ENCODE measurements at regions not wholly inside any gene's neighbourhood (a gene's known extent, or its start where the extent isn't known, plus 50 kb on each side); places are given as distances from the start of the nearest gene placed in this dataset.
A peak's percentile ranks its signal among the peaks of the same experiment; 100 is the strongest.
"Not testable (repeated sequence)": the region's sequence is repeated elsewhere in the genome, so short reads cannot be mapped to it uniquely, and the experiment has no call there.

- DNase-seq (ENCODE audit: extremely low spot score, unreplicated experiment), result no peak
- Mint-ChIP-seq H3K9me3 (no peaks in the 10 kb centered on the region), H3K36me3 (peaks cover 3% of the 10 kb centered on the region), H3K27ac (no peak overlapping the region), H3K4me1 (ENCODE audit: unreplicated experiment) (no peaks in the 10 kb centered on the region), H3K4me3 (no peak overlapping the region), H3K27me3 (no peaks in the 10 kb centered on the region)
- TF ChIP-seq CTCF (conservative IDR thresholded peaks at IDR 0.05), result peak; percentile 76
Measured at GRCh38 chrX:136953867-136954787, 73.6 kb upstream of the RBMX start.

GRCh38 chrX:136950211-136950610 is 69.7 kb upstream of the RBMX start:
- no peak for DNase-seq (ENCODE audit: extremely low spot score, unreplicated experiment)
- Mint-ChIP-seq H3K9me3 (no peaks in the 10 kb centered on the region), H3K27ac (no peak overlapping the region), H3K4me3 (no peak overlapping the region), H3K27me3 (no peaks in the 10 kb centered on the region), H3K36me3 (no peaks in the 10 kb centered on the region), H3K4me1 (ENCODE audit: unreplicated experiment) (no peaks in the 10 kb centered on the region)
- no peak for TF ChIP-seq CTCF (conservative IDR thresholded peaks at IDR 0.05)

GRCh38 chrX:136941396-136942337 is 61.1 kb upstream of the RBMX start:
- H3K36me3 Mint-ChIP-seq, result peaks cover 4% of the 10 kb centered on the region
- H3K4me3 Mint-ChIP-seq, result no peak overlapping the region
- DNase-seq (ENCODE audit: extremely low spot score, unreplicated experiment), result no peak
- H3K27me3 Mint-ChIP-seq, result no peaks in the 10 kb centered on the region
- no peaks in the 10 kb centered on the region for H3K9me3 Mint-ChIP-seq
- no peaks in the 10 kb centered on the region for H3K4me1 Mint-ChIP-seq (ENCODE audit: unreplicated experiment)
- H3K27ac Mint-ChIP-seq, result no peak overlapping the region
- no peak for TF ChIP-seq CTCF (conservative IDR thresholded peaks at IDR 0.05)

GRCh38 chrX:136936183-136936549 is 55.6 kb upstream of the RBMX start:
- no peak for TF ChIP-seq CTCF (conservative IDR thresholded peaks at IDR 0.05)
- Mint-ChIP-seq H3K4me3 (no peak overlapping the region), H3K36me3 (peaks cover 1% of the 10 kb centered on the region), H3K27me3 (no peaks in the 10 kb centered on the region), H3K27ac (no peak overlapping the region), H3K9me3 (no peaks in the 10 kb centered on the region), H3K4me1 (ENCODE audit: unreplicated experiment) (no peaks in the 10 kb centered on the region)
- no peak for DNase-seq (ENCODE audit: extremely low spot score, unreplicated experiment)

GRCh38 chrX:136935533-136936182 is 55.1 kb upstream of the RBMX start:
- H3K36me3 Mint-ChIP-seq; H3K27ac Mint-ChIP-seq; H3K9me3 Mint-ChIP-seq; DNase-seq (ENCODE audit: extremely low spot score, unreplicated experiment); H3K4me1 Mint-ChIP-seq (ENCODE audit: unreplicated experiment); H3K4me3 Mint-ChIP-seq; H3K27me3 Mint-ChIP-seq: not testable (repeated sequence)

GRCh38 chrX:136934652-136935051 is 54.1 kb upstream of the RBMX start:
- not testable (repeated sequence) for H3K9me3 Mint-ChIP-seq; H3K27ac Mint-ChIP-seq; H3K4me1 Mint-ChIP-seq (ENCODE audit: unreplicated experiment); DNase-seq (ENCODE audit: extremely low spot score, unreplicated experiment); H3K4me3 Mint-ChIP-seq; H3K27me3 Mint-ChIP-seq; H3K36me3 Mint-ChIP-seq
